ENCODE measurements at regions not wholly inside any gene's neighbourhood (a gene's known extent, or its start where the extent isn't known, plus 50 kb on each side); places are given as distances from the start of the nearest gene placed in this dataset.
A peak's percentile ranks its signal among the peaks of the same experiment; 100 is the strongest.
"Not testable (repeated sequence)": the region's sequence is repeated elsewhere in the genome, so short reads cannot be mapped to it uniquely, and the experiment has no call there.

- no peak for DNase-seq
- Histone ChIP-seq H3K9me3 (replicated peaks; ENCODE audit: control insufficient read depth, low read depth, low read length) (no peaks in the 10 kb centered on the region), H3K27me3 (ENCODE audit: control insufficient read depth, insufficient read depth, low read length) (no peaks in the 10 kb centered on the region), H3K4me3 (ENCODE audit: low read length) (no peak overlapping the region), H3K4me1 (ENCODE audit: control insufficient read depth, insufficient read depth, low read length) (no peaks in the 10 kb centered on the region), H3K36me3 (ENCODE audit: control insufficient read depth, insufficient read depth, low read length) (no peaks in the 10 kb centered on the region), H3K27ac (ENCODE audit: low read length) (no peak overlapping the region)
- no CpG with 5 or more reads among the region's 1 CpG for WGBS (ENCODE audit: insufficient coverage)
These were observed 427.1 kb upstream of the FRG2C start for GRCh38 chr3:75237053-75237452.

- Histone ChIP-seq H3K36me3 (ENCODE audit: control insufficient read depth, insufficient read depth, low read length) (no peaks in the 10 kb centered on the region), H3K27me3 (ENCODE audit: control insufficient read depth, insufficient read depth, low read length) (no peaks in the 10 kb centered on the region), H3K27ac (ENCODE audit: low read length) (no peak overlapping the region), H3K9me3 (replicated peaks; ENCODE audit: control insufficient read depth, low read depth, low read length) (no peaks in the 10 kb centered on the region), H3K4me3 (ENCODE audit: low read length) (no peak overlapping the region), H3K4me1 (ENCODE audit: control insufficient read depth, insufficient read depth, low read length) (no peaks in the 10 kb centered on the region)
- WGBS (ENCODE audit: insufficient coverage) = no CpG with 5 or more reads among the region's 3 CpGs
- no peak for DNase-seq
These were observed 426.7 kb upstream of the FRG2C start for GRCh38 chr3:75237477-75237876.

- not testable (repeated sequence) for H3K4me1 ChIP-seq (ENCODE audit: control insufficient read depth, insufficient read depth, low read length); H3K36me3 ChIP-seq (ENCODE audit: control insufficient read depth, insufficient read depth, low read length); H3K27me3 ChIP-seq (ENCODE audit: control insufficient read depth, insufficient read depth, low read length); H3K4me3 ChIP-seq (ENCODE audit: low read length); H3K9me3 ChIP-seq (replicated peaks; ENCODE audit: control insufficient read depth, low read depth, low read length)
- peak; percentile 65 for DNase-seq
- 25% methylated on average over 3 of the region's 5 CpGs for WGBS (ENCODE audit: insufficient coverage)
- peak overlapping the region; percentile 85 for H3K27ac ChIP-seq (ENCODE audit: low read length)
These were observed 422.7 kb upstream of the FRG2C start for GRCh38 chr3:75241226-75241962.

- H3K4me3 ChIP-seq (ENCODE audit: low read length) = no peak overlapping the region
- H3K4me1 ChIP-seq (ENCODE audit: control insufficient read depth, insufficient read depth, low read length) = no peaks in the 10 kb centered on the region
- no peaks in the 10 kb centered on the region for H3K36me3 ChIP-seq (ENCODE audit: control insufficient read depth, insufficient read depth, low read length)
- DNase-seq = peak; percentile 15
- H3K27ac ChIP-seq (ENCODE audit: low read length) = peak overlapping the region; percentile 85
- WGBS (ENCODE audit: insufficient coverage) = no CpG with 5 or more reads among the region's 4 CpGs
- H3K27me3 ChIP-seq (ENCODE audit: control insufficient read depth, insufficient read depth, low read length) = no peaks in the 10 kb centered on the region
- no peaks in the 10 kb centered on the region for H3K9me3 ChIP-seq (replicated peaks; ENCODE audit: control insufficient read depth, low read depth, low read length)
These were observed 422.0 kb upstream of the FRG2C start for GRCh38 chr3:75242012-75242735.

- Histone ChIP-seq H3K4me3 (ENCODE audit: low read length) (no peak overlapping the region), H3K9me3 (replicated peaks; ENCODE audit: control insufficient read depth, low read depth, low read length) (no peaks in the 10 kb centered on the region), H3K36me3 (ENCODE audit: control insufficient read depth, insufficient read depth, low read length) (no peaks in the 10 kb centered on the region), H3K27ac (ENCODE audit: low read length) (no peak overlapping the region), H3K4me1 (ENCODE audit: control insufficient read depth, insufficient read depth, low read length) (no peaks in the 10 kb centered on the region), H3K27me3 (ENCODE audit: control insufficient read depth, insufficient read depth, low read length) (no peaks in the 10 kb centered on the region)
- DNase-seq = no peak
These were observed 415.2 kb upstream of the FRG2C start for GRCh38 chr3:75248974-75249373.

- Histone ChIP-seq H3K36me3 (ENCODE audit: control insufficient read depth, insufficient read depth, low read length) (no peaks in the 10 kb centered on the region), H3K27ac (ENCODE audit: low read length) (no peak overlapping the region), H3K9me3 (replicated peaks; ENCODE audit: control insufficient read depth, low read depth, low read length) (no peaks in the 10 kb centered on the region), H3K4me1 (ENCODE audit: control insufficient read depth, insufficient read depth, low read length) (no peaks in the 10 kb centered on the region), H3K4me3 (ENCODE audit: low read length) (no peak overlapping the region), H3K27me3 (ENCODE audit: control insufficient read depth, insufficient read depth, low read length) (no peaks in the 10 kb centered on the region)
- no peak for DNase-seq
- WGBS (ENCODE audit: insufficient coverage) = no CpG with 5 or more reads among the region's 3 CpGs
These were observed 409.4 kb upstream of the FRG2C start for GRCh38 chr3:75254685-75255084.

- WGBS (ENCODE audit: insufficient coverage) = no CpG with 5 or more reads among the region's 5 CpGs
- peak; percentile 5 for DNase-seq
These were observed 405.1 kb upstream of the FRG2C start for GRCh38 chr3:75258825-75259683.

GRCh38 chr3:75260975-75261374 is 403.2 kb upstream of the FRG2C start:
- DNase-seq = peak; percentile 10
- not testable (repeated sequence) for H3K36me3 ChIP-seq (ENCODE audit: control insufficient read depth, insufficient read depth, low read length); H3K9me3 ChIP-seq (replicated peaks; ENCODE audit: control insufficient read depth, low read depth, low read length); H3K27ac ChIP-seq (ENCODE audit: low read length); H3K4me1 ChIP-seq (ENCODE audit: control insufficient read depth, insufficient read depth, low read length); H3K4me3 ChIP-seq (ENCODE audit: low read length); H3K27me3 ChIP-seq (ENCODE audit: control insufficient read depth, insufficient read depth, low read length)
- WGBS (ENCODE audit: insufficient coverage) = no CpG with 5 or more reads among the region's 2 CpGs

More at GRCh38 chr3:75258825-75259683, 405.1 kb upstream of the FRG2C start:
- not testable (repeated sequence) for H3K4me1 ChIP-seq (ENCODE audit: control insufficient read depth, insufficient read depth, low read length); H3K27ac ChIP-seq (ENCODE audit: low read length); H3K36me3 ChIP-seq (ENCODE audit: control insufficient read depth, insufficient read depth, low read length); H3K4me3 ChIP-seq (ENCODE audit: low read length); H3K9me3 ChIP-seq (replicated peaks; ENCODE audit: control insufficient read depth, low read depth, low read length); H3K27me3 ChIP-seq (ENCODE audit: control insufficient read depth, insufficient read depth, low read length)

- Histone ChIP-seq H3K4me1 (ENCODE audit: control insufficient read depth, insufficient read depth, low read length) (no peaks in the 10 kb centered on the region), H3K36me3 (ENCODE audit: control insufficient read depth, insufficient read depth, low read length) (no peaks in the 10 kb centered on the region), H3K9me3 (replicated peaks; ENCODE audit: control insufficient read depth, low read depth, low read length) (no peaks in the 10 kb centered on the region), H3K27ac (ENCODE audit: low read length) (no peak overlapping the region), H3K4me3 (ENCODE audit: low read length) (no peak overlapping the region), H3K27me3 (ENCODE audit: control insufficient read depth, insufficient read depth, low read length) (no peaks in the 10 kb centered on the region)
- WGBS (ENCODE audit: insufficient coverage) = no CpG with 5 or more reads among the region's 1 CpG
- DNase-seq = no peak
These were observed 401.5 kb upstream of the FRG2C start for GRCh38 chr3:75262661-75263060.

- H3K4me3 ChIP-seq (ENCODE audit: low read length) = no peak overlapping the region
- H3K27ac ChIP-seq (ENCODE audit: low read length) = no peak overlapping the region
- no CpG with 5 or more reads among the region's 3 CpGs for whole genome bisulfite sequencing (ENCODE audit: insufficient coverage)
- H3K36me3 ChIP-seq (ENCODE audit: control insufficient read depth, insufficient read depth, low read length) = no peaks in the 10 kb centered on the region
- no peaks in the 10 kb centered on the region for H3K9me3 ChIP-seq (replicated peaks; ENCODE audit: control insufficient read depth, low read depth, low read length)
- no peak for DNase-seq
- no peaks in the 10 kb centered on the region for H3K4me1 ChIP-seq (ENCODE audit: control insufficient read depth, insufficient read depth, low read length)
- H3K27me3 ChIP-seq (ENCODE audit: control insufficient read depth, insufficient read depth, low read length) = no peaks in the 10 kb centered on the region
These were observed 398.2 kb upstream of the FRG2C start for GRCh38 chr3:75265897-75266296.
